Endothelial cell of umbilical vein (primary cell): ENCODE measurements at regions not wholly inside any gene's neighbourhood (a gene's known extent, or its start where the extent isn't known, plus 50 kb on each side); places are given as distances from the start of the nearest gene placed in this dataset.

ENCODE experiments used
- BruUV-seq: library from RNA; stranded (reverse); fragments of 400-500 nt; replicated peaks from 2 replicates; lab custom pipeline; 2021; lab: Mats Ljungman, UMichigan
- CTCF ChIA-PET: fragments of 300-600, 350-600 bp; sonication (Branson Sonifier 250); formaldehyde crosslinking; loops from one replicate; lab custom pipeline; 2021; ENCODE audit warnings: antibody characterized with exemption, inconsistent platforms; lab: Charles Lee
- POLR2A ChIA-PET: fragments of 300-600, 350-600 bp; sonication (Branson Sonifier 250); formaldehyde crosslinking; loops from one replicate; lab custom pipeline; 2021; ENCODE audit warnings: antibody characterized with exemption, inconsistent platforms; lab: Charles Lee
- DNase-seq: peaks from one replicate; pipeline ENCODE4 v3.0.0-alpha.2; 2011; ENCODE audit warnings: low read depth, low spot score
- FAIRE-seq: peaks from 2 replicates; lab custom pipeline; 2011; peaks lifted over from hg19 to GRCh38; lab: Jason Lieb, UNC
- H2AFZ ChIP-seq: 2 replicates; pipeline ENCODE4 v1.6.0; 2012; ENCODE audit warnings: low read depth, low read length, control low read depth, inconsistent platforms
- H3K27ac ChIP-seq: 2 replicates; pipeline ENCODE4 v1.5.1; 2011; ENCODE audit warnings: low read depth, mild to moderate bottlenecking, control low read depth, low read length, moderate library complexity; ENCODE audit not compliant: insufficient read depth
- H3K27me3 ChIP-seq, 2 experiments: 2 replicates each; pipeline versions ENCODE4 v1.6.0 to v1.6.1; 2011; ENCODE audit warnings: low read length in 2 of 2, mixed read lengths in 1 of 2; ENCODE audit not compliant: control insufficient read depth in 2 of 2, insufficient read depth in 2 of 2
- H3K36me3 ChIP-seq, 2 experiments: 2 replicates in 1 of 2; 3 replicates in 1 of 2; pipeline ENCODE4 v1.5.1; 2011; ENCODE audit warnings: low read length in 2 of 2, mild to moderate bottlenecking in 1 of 2, moderate library complexity in 1 of 2; ENCODE audit not compliant: control insufficient read depth in 2 of 2, insufficient read depth in 2 of 2; ENCODE audit errors: extremely low read depth in 1 of 2
- H3K4me1 ChIP-seq: 3 replicates; pipeline ENCODE4 v1.5.1; 2011; ENCODE audit warnings: mild to moderate bottlenecking, low read length; ENCODE audit not compliant: control insufficient read depth, insufficient read depth; ENCODE audit errors: extremely low read depth
- H3K4me2 ChIP-seq: 2 replicates; pipeline ENCODE4 v1.6.1; 2011; ENCODE audit warnings: low read length, control low read depth, mixed read lengths; ENCODE audit not compliant: insufficient read depth
- H3K4me3 ChIP-seq, 3 experiments: fragments of 200-600 bp in 1 of 3; sonication (generic), shearing (Covaris generic) in 1 of 3; replicated peaks in 1 of 3; 2 replicates each; pipeline ENCODE4 v1.5.1; 2011 to 2016; ENCODE audit warnings: control low read depth in 3 of 3, low read length in 3 of 3, mild to moderate bottlenecking in 2 of 3, inconsistent platforms in 1 of 3, low read depth in 1 of 3, moderate library complexity in 1 of 3; ENCODE audit not compliant: insufficient read depth in 1 of 3
- H3K79me2 ChIP-seq: 2 replicates; pipeline ENCODE4 v1.6.0; 2012; ENCODE audit warnings: low read length, inconsistent platforms; ENCODE audit not compliant: control insufficient read depth, insufficient read depth
- H3K9ac ChIP-seq: replicated peaks from 2 replicates; pipeline ENCODE3; 2011; ENCODE audit warnings: low read length, control low read depth; ENCODE audit not compliant: insufficient read depth; ENCODE audit errors: extremely low read depth
- H3K9me1 ChIP-seq: replicated peaks from 3 replicates; pipeline ENCODE4 v1.6.0; 2011; ENCODE audit warnings: mild to moderate bottlenecking, low read length; ENCODE audit not compliant: control insufficient read depth, insufficient read depth; ENCODE audit errors: extremely low read depth
- H3K9me3 ChIP-seq: replicated peaks from 2 replicates; pipeline ENCODE4 v1.5.1; 2012; ENCODE audit warnings: low read length, inconsistent platforms; ENCODE audit not compliant: control insufficient read depth, insufficient read depth
- H4K20me1 ChIP-seq: replicated peaks from 2 replicates; pipeline ENCODE3; 2011; ENCODE audit warnings: mild to moderate bottlenecking, low read length; ENCODE audit not compliant: control insufficient read depth, insufficient read depth; ENCODE audit errors: extremely low read depth
- CTCF ChIP-seq, 2 donors: IDR thresholded peaks; 1 replicate in 1 of 2; 2 replicates in 1 of 2; pipeline ENCODE4 v1.5.1; 2011; ENCODE audit warnings: low read length in 2 of 2, mild to moderate bottlenecking in 2 of 2, moderate library complexity in 2 of 2, control low read depth in 1 of 2, inconsistent platforms in 1 of 2, low read depth in 1 of 2; ENCODE audit not compliant: insufficient read depth in 1 of 2; ENCODE audit errors: extremely low read depth in 1 of 2
- EZH2 ChIP-seq: IDR thresholded peaks from 2 replicates; pipeline ENCODE4 v1.6.1; 2012; ENCODE audit warnings: borderline replicate concordance, low read depth, mild to moderate bottlenecking, moderate library complexity, low read length, inconsistent platforms; ENCODE audit not compliant: severe bottlenecking
- FOS ChIP-seq: IDR thresholded peaks from 2 replicates; pipeline ENCODE4 v1.6.1; 2011; ENCODE audit warnings: mild to moderate bottlenecking, low read length, moderate library complexity, borderline replicate concordance; ENCODE audit not compliant: insufficient read depth
- GATA2 ChIP-seq: IDR thresholded peaks from 2 replicates; pipeline ENCODE4 v1.7.0; 2011; ENCODE audit warnings: low read depth, mild to moderate bottlenecking, moderate library complexity, mixed read lengths, low read length; ENCODE audit not compliant: insufficient read length, insufficient read depth
- JUN ChIP-seq: IDR thresholded peaks from 2 replicates; pipeline ENCODE4 v1.6.1; 2011; ENCODE audit warnings: borderline replicate concordance, low read depth; ENCODE audit not compliant: insufficient read length, insufficient read depth
- MYC ChIP-seq: IDR thresholded peaks from one replicate; pipeline ENCODE4 v1.6.1; 2011; ENCODE audit warnings: mild to moderate bottlenecking, low read depth, low read length
- POLR2A ChIP-seq: IDR thresholded peaks from 2 replicates; pipeline ENCODE4 v1.6.1; 2012; ENCODE audit warnings: low read depth, mild to moderate bottlenecking, control low read depth, low read length
- POLR2AphosphoS5 ChIP-seq: IDR thresholded peaks from 2 replicates; pipeline ENCODE4 v1.6.1; 2012; ENCODE audit warnings: low read depth, mild to moderate bottlenecking, control low read depth, low read length, moderate library complexity; ENCODE audit not compliant: insufficient read depth
- dilution Hi-C: fragments of 300-500 bp; cut with MboI; formaldehyde crosslinking; loops from one replicate; pipeline ENCODE4 v1.15.0; 2019; ENCODE audit warnings: low sequenced_read_pairs; ENCODE audit not compliant: extremely low pct_ligation_motif_present
- intact Hi-C: fragments of 100-400 bp; cut with micrococcal nuclease; formaldehyde crosslinking; loops from one replicate; pipeline ENCODE4 v1.10.0; 2022
- TF ChIP-seq, protein P1 (sequence below): IDR thresholded peaks from 2 replicates; pipeline ENCODE4 v1.6.1; 2011; ENCODE audit not compliant: insufficient read depth, insufficient read length

GRCh38 chr2:60376252-60376651 is 177.2 kb downstream of the BCL11A start:
- Histone ChIP-seq H3K79me2 (no peaks in the 10 kb centered on the region), H3K9me3 (no peaks in the 10 kb centered on the region), H3K27ac (no peak overlapping the region), H3K4me2 (no peak overlapping the region), H2AFZ (no peak overlapping the region), H4K20me1 (no peaks in the 10 kb centered on the region), H3K27me3 (no peaks in the 10 kb centered on the region), H3K4me3 (no peak overlapping the region), H3K4me1 (no peaks in the 10 kb centered on the region), H3K36me3 (no peaks in the 10 kb centered on the region), H3K9ac (no peak overlapping the region), H3K9me1 (no peaks in the 10 kb centered on the region)
- DNase-seq, result no peak
- ChIA-PET CTCF (no interaction called here), POLR2A (no interaction called here)
- no TSS peak for BruUV-seq
- no peak for FAIRE-seq
- dilution Hi-C loops (no loop called here), intact Hi-C loops (loop anchor here (5.0 kb wide), 1 partner anchor 1219 kb away; no protein-coding TSS in a partner anchor)
- TF ChIP-seq POLR2A, result no peak

DNA sequence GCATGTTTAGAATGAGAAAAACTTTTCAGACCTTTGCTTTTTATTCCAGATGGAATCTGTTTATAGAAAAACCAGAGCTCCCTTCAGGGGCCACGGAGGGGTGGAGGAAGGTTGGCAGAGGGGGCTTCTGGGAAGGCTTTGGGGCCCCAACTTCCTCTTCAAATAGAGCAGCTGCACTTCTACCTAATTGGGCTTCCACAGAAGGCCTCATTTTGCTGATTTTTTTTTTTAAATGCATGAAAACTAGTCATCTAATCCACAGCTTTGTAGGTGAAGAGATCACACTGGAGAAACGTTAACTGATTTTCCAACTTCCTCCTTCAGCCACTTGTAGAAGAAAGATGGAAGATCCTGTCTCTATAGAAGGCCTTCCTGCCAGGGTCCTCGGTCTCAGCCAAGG is 181.8 kb downstream of the BCL11A start:
- Histone ChIP-seq H3K79me2 (no peaks in the 10 kb centered on the region), H3K9me3 (no peaks in the 10 kb centered on the region), H3K27ac (no peak overlapping the region), H3K4me3 (no peak overlapping the region), H3K4me2 (no peak overlapping the region), H3K9ac (no peak overlapping the region), H3K27me3 (no peaks in the 10 kb centered on the region), H3K4me1 (no peaks in the 10 kb centered on the region), H2AFZ (no peak overlapping the region), H3K36me3 (no peaks in the 10 kb centered on the region), H3K9me1 (no peaks in the 10 kb centered on the region), H4K20me1 (no peaks in the 10 kb centered on the region)
- no TSS peak for BruUV-seq
- POLR2A ChIA-PET, result no interaction called here
- TF ChIP-seq POLR2A, result no peak
- TF ChIP-seq EZH2, result no peak
- no peak for TF ChIP-seq GATA2
- TF ChIP-seq POLR2AphosphoS5, result no peak
- no peak for TF ChIP-seq FOS
- TF ChIP-seq JUN, result no peak
- TF ChIP-seq MYC, result no peak
- TF ChIP-seq, protein P1, sequence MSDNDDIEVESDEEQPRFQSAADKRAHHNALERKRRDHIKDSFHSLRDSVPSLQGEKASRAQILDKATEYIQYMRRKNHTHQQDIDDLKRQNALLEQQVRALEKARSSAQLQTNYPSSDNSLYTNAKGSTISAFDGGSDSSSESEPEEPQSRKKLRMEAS, result no peak
- TF ChIP-seq CTCF (IDR thresholded peaks at IDR 0.05; ENCODE audit: extremely low read depth in 1 of 2, insufficient read depth in 1 of 2, low read depth in 1 of 2, low read length in 2 of 2), result no peak
- intact Hi-C loops (no loop called here), dilution Hi-C loops (no loop called here)
- FAIRE-seq, result no peak
- no peak for DNase-seq
- CTCF ChIA-PET, result no interaction called here
